NOMO-1 treated with dmso at 0.1 percent for 144 hours (cell line): ENCODE measurements at regions not wholly inside any gene's neighbourhood (a gene's known extent, or its start where the extent isn't known, plus 50 kb on each side); places are given as distances from the start of the nearest gene placed in this dataset.
"Not testable (repeated sequence)": the region's sequence is repeated elsewhere in the genome, so short reads cannot be mapped to it uniquely, and the experiment has no call there.

Experiments used
- DNase-seq: peaks from one replicate; lab custom pipeline; 2025; ENCODE audit not compliant: unreplicated experiment; lab: John Stamatoyannopoulos, UW

DNA sequence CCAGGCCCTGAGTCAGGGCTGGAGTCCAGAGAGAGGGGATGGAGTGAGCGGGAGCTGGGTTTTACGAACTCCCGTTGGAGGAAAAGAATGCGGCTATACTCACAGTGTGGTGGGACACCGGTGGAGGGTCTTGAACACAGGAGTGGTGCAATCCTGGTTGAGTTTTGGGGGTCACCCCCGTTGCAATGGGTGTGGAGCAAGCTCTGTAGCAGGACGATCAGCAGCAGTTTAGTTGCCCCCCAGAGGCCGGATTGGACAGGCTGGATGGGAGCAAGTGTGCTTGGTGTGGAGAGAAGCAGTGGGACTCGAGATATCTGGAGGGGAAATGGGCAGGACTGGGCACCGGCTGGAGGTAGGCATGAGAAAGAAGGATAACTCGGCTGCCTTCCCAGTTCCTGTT lies 72.3 kb upstream of the TWIST2 start:
- no peak for DNase-seq

DNA sequence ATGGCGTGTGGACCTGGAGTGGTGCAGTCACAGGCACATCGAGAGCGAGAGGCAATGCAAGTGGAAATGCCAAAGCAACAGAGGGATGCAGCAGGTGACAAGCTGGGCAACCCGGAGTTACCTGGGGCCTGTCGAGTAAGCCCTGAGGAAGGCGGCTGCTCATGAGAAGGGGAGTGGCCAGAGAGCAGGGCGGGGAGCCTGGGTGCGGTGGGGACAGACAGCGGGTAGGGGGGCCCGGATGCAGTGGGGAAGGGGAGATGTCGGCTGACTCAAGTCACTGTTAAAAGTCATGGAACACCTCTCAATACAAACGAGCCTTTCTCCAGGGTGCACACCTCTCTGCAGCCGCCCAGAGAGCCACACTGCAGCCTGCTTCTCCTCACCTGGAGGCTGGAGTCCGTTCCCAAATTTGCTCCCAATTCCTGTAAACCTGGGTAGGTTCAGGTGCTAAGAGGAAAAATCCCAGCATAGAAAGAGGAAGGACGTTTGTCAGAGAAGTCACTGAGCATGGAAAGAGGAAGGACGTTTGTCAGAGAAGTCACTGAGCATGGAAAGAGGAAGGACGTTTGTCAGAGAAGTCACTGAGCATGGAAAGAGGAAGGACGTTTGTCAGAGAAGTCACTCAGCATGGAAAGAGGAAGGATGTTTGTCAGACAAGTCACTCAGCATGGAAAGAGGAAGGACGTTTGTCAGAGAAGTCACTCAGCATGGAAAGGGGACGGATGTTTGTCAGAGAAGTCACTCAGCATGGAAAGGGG lies 71.7 kb upstream of the TWIST2 start:
- no peak for DNase-seq

- DNase-seq = not testable (repeated sequence)
Observed at GRCh38 chr2:238776761-238777046, 71.2 kb upstream of the TWIST2 start.

GRCh38 chr2:238777369-238778067 lies 70.4 kb upstream of the TWIST2 start:
- DNase-seq = no peak

- peak; percentile 39 for DNase-seq
Observed at GRCh38 chr2:238784671-238785527, 63.0 kb upstream of the TWIST2 start.

- DNase-seq = no peak
Observed at GRCh38 chr2:238785528-238785860, 62.4 kb upstream of the TWIST2 start.

- DNase-seq = no peak
Observed at GRCh38 chr2:238786379-238786778, 61.5 kb upstream of the TWIST2 start.

DNA sequence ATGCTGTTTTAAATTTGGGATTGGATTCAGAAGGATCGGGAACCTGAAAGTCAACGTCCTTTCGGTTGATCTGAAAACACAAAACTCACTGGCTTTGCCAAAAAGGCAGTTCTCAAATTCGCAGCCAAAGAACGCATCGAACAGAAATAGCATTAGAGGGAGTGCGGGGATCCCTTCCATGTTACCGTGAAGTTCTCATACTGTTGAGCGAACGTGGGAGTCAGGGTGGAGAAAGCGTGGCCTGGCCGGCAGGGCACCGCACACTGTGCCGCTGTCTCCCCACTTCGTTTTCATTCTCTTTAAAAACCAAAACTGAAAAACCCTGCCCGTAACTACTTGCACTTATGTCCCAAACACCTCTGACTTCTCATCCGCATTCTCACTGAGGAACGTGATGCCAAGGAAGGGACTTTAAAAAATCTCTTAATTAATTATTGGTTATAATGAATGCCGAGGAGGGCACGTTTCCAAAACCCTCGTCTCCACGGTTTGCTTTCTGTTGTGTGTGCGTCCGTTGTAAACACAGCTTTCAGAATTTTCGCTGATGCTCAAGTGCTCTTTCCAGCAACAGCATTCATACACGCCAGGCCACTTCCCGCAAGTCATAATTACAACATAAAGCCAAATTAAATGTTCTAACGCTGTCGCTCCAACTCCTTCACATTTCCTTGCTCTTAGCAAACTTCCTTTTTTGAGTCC lies 60.9 kb upstream of the TWIST2 start:
- no peak for DNase-seq

- DNase-seq = no peak
Observed at GRCh38 chr2:238787501-238787900, 60.4 kb upstream of the TWIST2 start.

GRCh38 chr2:238789317-238789806 lies 58.5 kb upstream of the TWIST2 start:
- no peak for DNase-seq

GRCh38 chr2:238790126-238790832 lies 57.6 kb upstream of the TWIST2 start:
- DNase-seq = no peak

- no peak for DNase-seq
Observed at GRCh38 chr2:238790833-238791230, 57.1 kb upstream of the TWIST2 start.

DNA sequence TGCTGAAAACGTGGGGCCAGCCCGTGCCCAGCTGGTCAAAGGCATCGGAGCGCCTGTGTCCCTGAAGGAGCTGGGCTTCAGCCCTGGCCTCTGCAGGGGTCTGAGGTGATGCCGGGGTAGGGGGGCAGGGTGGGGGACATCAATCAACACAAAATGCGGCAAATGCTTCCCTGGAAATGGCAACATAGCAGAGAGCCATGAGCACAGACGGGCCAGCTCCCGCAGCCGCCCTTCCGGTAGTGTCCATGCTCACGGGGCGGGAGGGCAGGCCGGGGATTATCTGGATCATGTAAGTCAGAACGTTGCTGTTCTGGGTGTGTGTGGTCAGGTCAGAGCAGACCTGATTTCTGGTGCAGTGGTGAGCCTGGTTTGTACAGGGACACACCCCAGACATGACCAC lies 56.5 kb upstream of the TWIST2 start:
- DNase-seq = no peak

GRCh38 chr2:238793306-238793705 lies 54.6 kb upstream of the TWIST2 start:
- DNase-seq = no peak

DNA sequence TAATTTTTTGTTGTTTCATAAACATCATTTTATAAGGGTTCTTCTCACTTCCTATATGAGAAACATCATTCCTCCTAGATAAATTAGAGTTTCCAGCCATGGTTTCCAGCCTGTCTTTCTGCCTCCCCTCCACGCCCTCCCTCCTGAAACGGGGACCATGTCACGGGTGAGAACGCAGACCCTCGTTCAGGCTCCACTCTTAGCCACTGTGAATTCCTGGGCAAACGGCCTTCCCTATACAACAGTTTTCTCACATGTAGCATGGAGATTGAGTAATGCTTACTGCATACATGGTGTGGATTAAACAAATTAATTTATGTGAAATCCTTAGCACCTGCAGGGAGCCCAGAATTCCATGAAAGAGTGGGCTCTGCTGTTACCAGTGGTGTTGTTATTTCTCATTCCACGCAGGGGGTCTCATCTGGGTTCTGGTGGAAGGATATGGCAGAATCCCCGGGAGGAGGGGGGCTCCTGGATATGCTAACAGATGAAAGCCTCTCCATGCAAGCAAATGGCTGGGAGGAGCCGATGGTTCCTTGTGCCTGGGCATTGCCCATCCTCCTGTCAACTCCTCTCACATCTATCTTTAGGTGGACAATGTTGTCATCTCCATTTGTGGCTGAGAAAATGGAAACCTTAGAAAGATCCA lies 54.0 kb upstream of the TWIST2 start:
- no peak for DNase-seq

- no peak for DNase-seq
Observed at GRCh38 chr2:238796223-238796885, 51.5 kb upstream of the TWIST2 start.

DNA sequence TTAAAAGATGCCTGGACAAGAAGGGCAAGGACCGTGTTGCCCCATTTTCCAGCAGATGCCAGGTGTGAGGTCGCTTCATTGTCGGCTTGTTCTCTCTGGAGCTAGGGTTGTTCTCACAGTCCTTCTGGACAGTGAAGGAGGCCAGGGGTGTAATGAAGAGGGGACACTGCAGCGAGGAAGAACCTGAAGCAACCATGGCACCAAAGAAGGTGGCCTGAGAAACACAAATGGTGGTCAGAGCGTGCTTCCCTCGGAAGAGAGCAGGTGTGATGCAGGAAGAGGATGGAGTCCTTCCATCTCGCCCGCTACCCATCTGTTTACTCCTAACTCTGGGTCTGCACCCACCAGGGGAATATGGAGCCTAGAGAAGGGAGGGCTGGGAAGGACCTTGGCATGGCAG lies 50.3 kb upstream of the TWIST2 start:
- no peak for DNase-seq
